ENCODE measurements at regions not wholly inside any gene's neighbourhood (a gene's known extent, or its start where the extent isn't known, plus 50 kb on each side); places are given as distances from the start of the nearest gene placed in this dataset.

DNA sequence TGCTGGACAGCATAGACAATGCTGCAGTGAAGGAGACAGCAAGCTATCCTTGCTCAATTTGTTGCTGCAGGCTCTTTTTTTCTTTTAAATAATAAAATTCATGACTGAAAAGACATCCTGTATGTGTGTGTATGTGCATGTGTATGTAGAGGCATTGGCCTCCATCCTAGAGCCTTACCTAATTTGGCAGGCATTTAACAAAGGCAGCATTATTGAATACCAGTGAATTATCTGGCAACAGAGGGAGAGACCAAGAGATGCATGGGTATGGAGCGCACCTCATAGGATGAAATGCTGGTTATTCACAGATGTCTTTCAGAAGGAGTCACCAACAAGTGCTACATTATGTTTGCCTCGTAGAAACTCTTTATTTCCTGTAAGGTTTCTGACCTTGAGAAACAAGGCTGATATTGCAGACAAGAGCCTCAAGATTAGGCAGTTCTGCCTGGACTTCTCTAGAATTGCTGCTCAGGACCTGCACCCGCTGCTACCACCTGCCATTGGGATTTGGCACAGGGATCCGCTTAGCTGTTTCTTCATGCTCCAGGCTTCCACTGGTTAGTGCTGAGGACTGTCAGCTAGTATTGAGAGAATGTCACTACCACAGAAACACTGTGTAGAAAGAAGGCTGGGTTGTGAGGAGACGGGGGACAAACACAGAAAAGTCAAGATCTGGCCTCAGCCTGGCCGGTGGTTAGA lies 247.7 kb upstream of the RFX3 start:
- Histone ChIP-seq H3K79me2 (no peaks in the 10 kb centered on the region), H3K27ac (no peak overlapping the region), H2AFZ (no peak overlapping the region), H3K27me3 (ENCODE audit: control insufficient read depth, insufficient read depth, low read length) (no peaks in the 10 kb centered on the region), H3K4me3 (ENCODE audit: low read depth, low read length) (no peak overlapping the region), H3K9me3 (ENCODE audit: control insufficient read depth, low read length) (no peaks in the 10 kb centered on the region), H3K36me3 (ENCODE audit: control insufficient read depth, insufficient read depth, low read length) (no peaks in the 10 kb centered on the region), H3K4me1 (no peaks in the 10 kb centered on the region), H3K4me2 (ENCODE audit: low read length) (no peak overlapping the region), H3K9ac (no peak overlapping the region)
- TF ChIP-seq, protein P1, sequence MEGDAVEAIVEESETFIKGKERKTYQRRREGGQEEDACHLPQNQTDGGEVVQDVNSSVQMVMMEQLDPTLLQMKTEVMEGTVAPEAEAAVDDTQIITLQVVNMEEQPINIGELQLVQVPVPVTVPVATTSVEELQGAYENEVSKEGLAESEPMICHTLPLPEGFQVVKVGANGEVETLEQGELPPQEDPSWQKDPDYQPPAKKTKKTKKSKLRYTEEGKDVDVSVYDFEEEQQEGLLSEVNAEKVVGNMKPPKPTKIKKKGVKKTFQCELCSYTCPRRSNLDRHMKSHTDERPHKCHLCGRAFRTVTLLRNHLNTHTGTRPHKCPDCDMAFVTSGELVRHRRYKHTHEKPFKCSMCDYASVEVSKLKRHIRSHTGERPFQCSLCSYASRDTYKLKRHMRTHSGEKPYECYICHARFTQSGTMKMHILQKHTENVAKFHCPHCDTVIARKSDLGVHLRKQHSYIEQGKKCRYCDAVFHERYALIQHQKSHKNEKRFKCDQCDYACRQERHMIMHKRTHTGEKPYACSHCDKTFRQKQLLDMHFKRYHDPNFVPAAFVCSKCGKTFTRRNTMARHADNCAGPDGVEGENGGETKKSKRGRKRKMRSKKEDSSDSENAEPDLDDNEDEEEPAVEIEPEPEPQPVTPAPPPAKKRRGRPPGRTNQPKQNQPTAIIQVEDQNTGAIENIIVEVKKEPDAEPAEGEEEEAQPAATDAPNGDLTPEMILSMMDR (IDR thresholded peaks at IDR 0.05) = no peak

DNA sequence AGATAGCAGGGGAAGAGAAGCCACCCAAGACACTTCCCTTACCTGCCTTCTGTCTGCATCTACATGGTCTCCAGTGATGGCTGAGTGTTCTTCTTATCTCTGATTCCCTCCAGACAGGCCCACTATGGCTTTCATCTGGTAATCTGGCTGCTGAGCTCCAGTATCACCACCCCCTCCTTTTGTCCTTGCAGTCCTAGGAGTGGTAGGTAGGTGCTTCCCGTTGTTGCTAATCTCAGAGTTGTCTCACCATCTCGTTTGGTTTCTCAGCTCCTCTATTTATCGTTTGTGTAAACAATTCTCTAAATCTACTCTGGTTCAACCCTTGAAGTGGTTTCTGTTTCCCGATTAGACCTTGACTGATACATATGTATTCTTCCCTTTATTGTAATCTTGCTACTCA lies 243.8 kb upstream of the RFX3 start:
- H3K79me2 ChIP-seq = no peaks in the 10 kb centered on the region
- H3K9ac ChIP-seq = no peak overlapping the region
- H3K4me2 ChIP-seq (ENCODE audit: low read length) = no peak overlapping the region
- TF ChIP-seq, protein P1 (IDR thresholded peaks at IDR 0.05) = no peak
- no peaks in the 10 kb centered on the region for H3K36me3 ChIP-seq (ENCODE audit: control insufficient read depth, insufficient read depth, low read length)
- H3K9me3 ChIP-seq (ENCODE audit: control insufficient read depth, low read length) = no peaks in the 10 kb centered on the region
- no peak overlapping the region for H3K4me3 ChIP-seq (ENCODE audit: low read depth, low read length)
- no peaks in the 10 kb centered on the region for H3K27me3 ChIP-seq (ENCODE audit: control insufficient read depth, insufficient read depth, low read length)
- H3K27ac ChIP-seq = no peak overlapping the region
- no peaks in the 10 kb centered on the region for H3K4me1 ChIP-seq
- no peak overlapping the region for H2AFZ ChIP-seq

GRCh38 chr9:3768712-3769457 lies 243.1 kb upstream of the RFX3 start:
- no peaks in the 10 kb centered on the region for H3K27me3 ChIP-seq (ENCODE audit: control insufficient read depth, insufficient read depth, low read length)
- H3K4me2 ChIP-seq (ENCODE audit: low read length) = no peak overlapping the region
- no peaks in the 10 kb centered on the region for H3K4me1 ChIP-seq
- H3K9me3 ChIP-seq (ENCODE audit: control insufficient read depth, low read length) = no peaks in the 10 kb centered on the region
- H3K36me3 ChIP-seq (ENCODE audit: control insufficient read depth, insufficient read depth, low read length) = no peaks in the 10 kb centered on the region
- H2AFZ ChIP-seq = no peak overlapping the region
- no peaks in the 10 kb centered on the region for H3K79me2 ChIP-seq
- no peak overlapping the region for H3K9ac ChIP-seq
- TF ChIP-seq, protein P1 (IDR thresholded peaks at IDR 0.05) = no peak
- H3K27ac ChIP-seq = no peak overlapping the region
- no peak overlapping the region for H3K4me3 ChIP-seq (ENCODE audit: low read depth, low read length)

- Histone ChIP-seq H3K9ac (no peak overlapping the region), H3K4me3 (ENCODE audit: low read depth, low read length) (no peak overlapping the region), H3K79me2 (no peaks in the 10 kb centered on the region), H2AFZ (no peak overlapping the region), H3K27ac (no peak overlapping the region), H3K27me3 (ENCODE audit: control insufficient read depth, insufficient read depth, low read length) (no peaks in the 10 kb centered on the region), H3K9me3 (ENCODE audit: control insufficient read depth, low read length) (no peaks in the 10 kb centered on the region), H3K4me2 (ENCODE audit: low read length) (no peak overlapping the region), H3K36me3 (ENCODE audit: control insufficient read depth, insufficient read depth, low read length) (no peaks in the 10 kb centered on the region), H3K4me1 (no peaks in the 10 kb centered on the region)
- TF ChIP-seq, protein P1 (IDR thresholded peaks at IDR 0.05) = no peak
Observed at GRCh38 chr9:3768286-3768685, 242.5 kb upstream of the RFX3 start.

Measured in parathyroid adenoma (tissue), 2 donors.